NT2/D1 (cell line): ENCODE measurements at regions not wholly inside any gene's neighbourhood (a gene's known extent, or its start where the extent isn't known, plus 50 kb on each side); places are given as distances from the start of the nearest gene placed in this dataset.

Experiments used
- SUZ12 ChIP-seq: IDR thresholded peaks from 2 replicates; pipeline ENCODE4 v1.6.1; 2011; ENCODE audit not compliant: insufficient read length, insufficient read depth; ENCODE audit errors: extremely low read depth
- YY1 ChIP-seq: IDR thresholded peaks from 2 replicates; pipeline ENCODE4 v1.6.1; 2011; ENCODE audit not compliant: insufficient read length, insufficient read depth
- ZNF274 ChIP-seq: IDR thresholded peaks from 2 replicates; pipeline ENCODE4 v1.6.1; 2011; ENCODE audit warnings: mild to moderate bottlenecking, low read depth, low read length

GRCh38 chr16:60246086-60246485 is 1512.0 kb upstream of the GOT2 start:
- no peak for TF ChIP-seq YY1
- TF ChIP-seq SUZ12: no peak
- TF ChIP-seq ZNF274: no peak
